GM10266 (cell line): ENCODE measurements at regions not wholly inside any gene's neighbourhood (a gene's known extent, or its start where the extent isn't known, plus 50 kb on each side); places are given as distances from the start of the nearest gene placed in this dataset.

Source experiments
- DNase-seq: peaks from one replicate; pipeline ENCODE4 v3.0.0; 2012; ENCODE audit errors: extremely low spot score
- CTCF ChIP-seq: IDR thresholded peaks from 2 replicates; pipeline ENCODE4 v1.5.1; 2012; ENCODE audit warnings: mild to moderate bottlenecking, low read depth; ENCODE audit not compliant: control insufficient read depth, insufficient read depth; ENCODE audit errors: missing control alignments

- no peak for DNase-seq
- TF ChIP-seq CTCF = no peak
Measured at GRCh38 chr5:85893996-85894395, 723.7 kb upstream of the COX7C start.

GRCh38 chr5:85896514-85896913 is 721.2 kb upstream of the COX7C start:
- no peak for DNase-seq

GRCh38 chr5:85906460-85906859 is 711.3 kb upstream of the COX7C start:
- TF ChIP-seq CTCF = no peak
- DNase-seq = no peak

More at GRCh38 chr5:85896514-85896913, 721.2 kb upstream of the COX7C start:
- TF ChIP-seq CTCF = no peak

GRCh38 chr5:85910335-85910734 is 707.4 kb upstream of the COX7C start:
- DNase-seq = no peak
- no peak for TF ChIP-seq CTCF

GRCh38 chr5:85920984-85921383 is 696.8 kb upstream of the COX7C start:
- no peak for DNase-seq
- TF ChIP-seq CTCF = no peak

GRCh38 chr5:85921590-85921989 is 696.2 kb upstream of the COX7C start:
- no peak for TF ChIP-seq CTCF
- no peak for DNase-seq

GRCh38 chr5:85927632-85928031 is 690.1 kb upstream of the COX7C start:
- no peak for TF ChIP-seq CTCF
- DNase-seq = no peak
